NCI-H1436 treated with DMSO at 0.1 percent for 48 hours (cell line): ENCODE measurements at regions not wholly inside any gene's neighbourhood (a gene's known extent, or its start where the extent isn't known, plus 50 kb on each side); places are given as distances from the start of the nearest gene placed in this dataset.

Experiments used
- DNase-seq: peaks from one replicate; lab custom pipeline; 2025; lab: John Stamatoyannopoulos, UW

GRCh38 chr2:166560022-166560421, 66.0 kb upstream of the SCN7A start:
- no peak for DNase-seq

GRCh38 chr2:166550923-166551322, 56.9 kb upstream of the SCN7A start:
- no peak for DNase-seq

GRCh38 chr2:166545473-166545872, 51.4 kb upstream of the SCN7A start:
- no peak for DNase-seq
